Panc1 (cell line): ENCODE measurements at regions not wholly inside any gene's neighbourhood (a gene's known extent, or its start where the extent isn't known, plus 50 kb on each side); places are given as distances from the start of the nearest gene placed in this dataset.

Source experiments
- ATAC-seq: fragments of 200-7000 bp; cut with Tn5 transposase; 2 replicates; pipeline ENCODE4 v1.9.1; 2020; ENCODE audit warnings: mild to moderate bottlenecking, moderate library complexity
- BruUV-seq: library from RNA; stranded (reverse); fragments of 400-500 nt; replicated peaks from 2 replicates; lab custom pipeline; 2021; lab: Mats Ljungman, UMichigan
- CTCF ChIA-PET: fragments of 300-600 bp; sonication (Branson Sonifier 250); formaldehyde crosslinking; loops from one replicate; lab custom pipeline; 2022; ENCODE audit warnings: antibody characterized with exemption; lab: Charles Lee
- POLR2A ChIA-PET: fragments of 300-600 bp; sonication (Branson Sonifier 250); formaldehyde crosslinking; loops from one replicate; lab custom pipeline; 2022; ENCODE audit warnings: antibody characterized with exemption; lab: Charles Lee
- DNase-seq: peaks from one replicate; pipeline ENCODE4 v3.0.0-alpha.2; 2010; ENCODE audit warnings: low read depth, low spot score
- H3K27ac ChIP-seq: 2 replicates; pipeline ENCODE4 v1.5.1; 2011; ENCODE audit warnings: mild to moderate bottlenecking, low read length, inconsistent platforms
- H3K27me3 ChIP-seq: fragments of 200-500 bp; sonication (Bioruptor generic); 2 replicates; pipeline ENCODE4 v1.6.0; 2014; ENCODE audit warnings: low read length, inconsistent platforms; ENCODE audit not compliant: control insufficient read depth, insufficient read depth
- H3K36me3 ChIP-seq: fragments of 200-500 bp; sonication (Bioruptor generic); 2 replicates; pipeline ENCODE4 v1.5.1; 2014; ENCODE audit warnings: inconsistent platforms, mild to moderate bottlenecking, low read length, moderate library complexity; ENCODE audit not compliant: control insufficient read depth, insufficient read depth
- H3K4me1 ChIP-seq: 2 replicates; pipeline ENCODE4 v1.5.1; 2011; ENCODE audit warnings: inconsistent platforms, mild to moderate bottlenecking, low read length, moderate library complexity; ENCODE audit not compliant: control insufficient read depth, insufficient read depth
- H3K4me3 ChIP-seq, 2 experiments: 2 replicates each; pipeline ENCODE4 v1.5.1; 2011 to 2012; ENCODE audit warnings: low read depth in 2 of 2, low read length in 2 of 2, mild to moderate bottlenecking in 2 of 2, inconsistent platforms in 1 of 2, moderate library complexity in 1 of 2
- H3K9me3 ChIP-seq: fragments of 200-500 bp; sonication (Bioruptor generic); 2 replicates; pipeline ENCODE4 v1.5.1; 2014; ENCODE audit warnings: low read depth, mild to moderate bottlenecking, inconsistent platforms, low read length, moderate library complexity; ENCODE audit not compliant: control insufficient read depth, insufficient read depth
- POLR2AphosphoS5 ChIP-seq: IDR thresholded peaks from 2 replicates; pipeline ENCODE4 v1.6.1; 2012; ENCODE audit warnings: mild to moderate bottlenecking, low read depth, low read length, moderate library complexity
- SIN3A ChIP-seq: IDR thresholded peaks from 2 replicates; pipeline ENCODE4 v1.6.1; 2012; ENCODE audit warnings: low read depth, mild to moderate bottlenecking, low read length, moderate library complexity, borderline replicate concordance; ENCODE audit not compliant: insufficient read depth
- TCF7L2 ChIP-seq: IDR thresholded peaks from 2 replicates; pipeline ENCODE4 v1.6.1; 2011; ENCODE audit warnings: mild to moderate bottlenecking, low read depth, low read length, inconsistent platforms
- in situ Hi-C: cut with HindIII; loops from 2 replicates; pipeline ENCODE4 v1.10.0; 2016; ENCODE audit warnings: low sequenced_read_pairs, low pct_unique_long_range_greater_than_20kb
- intact Hi-C: fragments of 100-400 bp; cut with micrococcal nuclease; formaldehyde crosslinking; loops from one replicate; pipeline ENCODE4 v1.10.0; 2022; ENCODE audit not compliant: unreplicated experiment
- TF ChIP-seq, protein P1 (sequence below): fragments of 450-650 bp; IDR thresholded peaks from 2 replicates; pipeline ENCODE4 v1.5.1; 2017; ENCODE audit warnings: mild to moderate bottlenecking
- TF ChIP-seq, protein P2 (sequence below), 2 experiments: IDR thresholded peaks; 2 replicates each; pipeline ENCODE4 v1.6.1; 2011 to 2012; ENCODE audit warnings: low read depth in 2 of 2, control low read depth in 1 of 2, low read length in 1 of 2, mild to moderate bottlenecking in 1 of 2, moderate library complexity in 1 of 2; ENCODE audit not compliant: insufficient read depth in 1 of 2

DNA sequence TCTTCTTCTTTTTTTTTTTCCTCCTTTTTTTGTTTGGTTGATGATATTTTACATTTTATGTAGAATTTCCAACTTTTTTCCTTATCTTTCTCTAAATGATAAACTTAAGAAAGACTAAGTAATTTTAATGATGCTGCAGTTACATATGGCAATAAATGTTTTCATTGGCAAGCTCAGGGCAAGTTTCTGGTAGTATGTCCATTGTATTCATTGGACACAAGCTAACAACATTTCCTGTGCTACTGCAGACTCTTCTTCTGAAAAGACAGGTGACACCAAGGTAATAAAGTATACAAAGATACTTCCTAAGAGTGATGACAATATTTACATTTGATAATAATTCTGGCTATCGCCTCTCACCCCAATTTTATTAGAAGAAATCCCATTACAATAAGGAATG is 219.2 kb upstream of the NFIA start:
- H3K27me3 ChIP-seq: peaks cover 23% of the 10 kb centered on the region
- no peak overlapping the region for H3K27ac ChIP-seq
- DNase-seq (no peak), ATAC-seq (no peak)
- in situ Hi-C loops: no loop called here
- no peaks in the 10 kb centered on the region for H3K4me1 ChIP-seq
- H3K36me3 ChIP-seq: no peaks in the 10 kb centered on the region
- no TSS peak for BruUV-seq
- TF ChIP-seq TCF7L2 (no peak), POLR2AphosphoS5 (no peak), SIN3A (no peak)
- TF ChIP-seq, protein P1, sequence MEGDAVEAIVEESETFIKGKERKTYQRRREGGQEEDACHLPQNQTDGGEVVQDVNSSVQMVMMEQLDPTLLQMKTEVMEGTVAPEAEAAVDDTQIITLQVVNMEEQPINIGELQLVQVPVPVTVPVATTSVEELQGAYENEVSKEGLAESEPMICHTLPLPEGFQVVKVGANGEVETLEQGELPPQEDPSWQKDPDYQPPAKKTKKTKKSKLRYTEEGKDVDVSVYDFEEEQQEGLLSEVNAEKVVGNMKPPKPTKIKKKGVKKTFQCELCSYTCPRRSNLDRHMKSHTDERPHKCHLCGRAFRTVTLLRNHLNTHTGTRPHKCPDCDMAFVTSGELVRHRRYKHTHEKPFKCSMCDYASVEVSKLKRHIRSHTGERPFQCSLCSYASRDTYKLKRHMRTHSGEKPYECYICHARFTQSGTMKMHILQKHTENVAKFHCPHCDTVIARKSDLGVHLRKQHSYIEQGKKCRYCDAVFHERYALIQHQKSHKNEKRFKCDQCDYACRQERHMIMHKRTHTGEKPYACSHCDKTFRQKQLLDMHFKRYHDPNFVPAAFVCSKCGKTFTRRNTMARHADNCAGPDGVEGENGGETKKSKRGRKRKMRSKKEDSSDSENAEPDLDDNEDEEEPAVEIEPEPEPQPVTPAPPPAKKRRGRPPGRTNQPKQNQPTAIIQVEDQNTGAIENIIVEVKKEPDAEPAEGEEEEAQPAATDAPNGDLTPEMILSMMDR: no peak
- TF ChIP-seq, protein P2, sequence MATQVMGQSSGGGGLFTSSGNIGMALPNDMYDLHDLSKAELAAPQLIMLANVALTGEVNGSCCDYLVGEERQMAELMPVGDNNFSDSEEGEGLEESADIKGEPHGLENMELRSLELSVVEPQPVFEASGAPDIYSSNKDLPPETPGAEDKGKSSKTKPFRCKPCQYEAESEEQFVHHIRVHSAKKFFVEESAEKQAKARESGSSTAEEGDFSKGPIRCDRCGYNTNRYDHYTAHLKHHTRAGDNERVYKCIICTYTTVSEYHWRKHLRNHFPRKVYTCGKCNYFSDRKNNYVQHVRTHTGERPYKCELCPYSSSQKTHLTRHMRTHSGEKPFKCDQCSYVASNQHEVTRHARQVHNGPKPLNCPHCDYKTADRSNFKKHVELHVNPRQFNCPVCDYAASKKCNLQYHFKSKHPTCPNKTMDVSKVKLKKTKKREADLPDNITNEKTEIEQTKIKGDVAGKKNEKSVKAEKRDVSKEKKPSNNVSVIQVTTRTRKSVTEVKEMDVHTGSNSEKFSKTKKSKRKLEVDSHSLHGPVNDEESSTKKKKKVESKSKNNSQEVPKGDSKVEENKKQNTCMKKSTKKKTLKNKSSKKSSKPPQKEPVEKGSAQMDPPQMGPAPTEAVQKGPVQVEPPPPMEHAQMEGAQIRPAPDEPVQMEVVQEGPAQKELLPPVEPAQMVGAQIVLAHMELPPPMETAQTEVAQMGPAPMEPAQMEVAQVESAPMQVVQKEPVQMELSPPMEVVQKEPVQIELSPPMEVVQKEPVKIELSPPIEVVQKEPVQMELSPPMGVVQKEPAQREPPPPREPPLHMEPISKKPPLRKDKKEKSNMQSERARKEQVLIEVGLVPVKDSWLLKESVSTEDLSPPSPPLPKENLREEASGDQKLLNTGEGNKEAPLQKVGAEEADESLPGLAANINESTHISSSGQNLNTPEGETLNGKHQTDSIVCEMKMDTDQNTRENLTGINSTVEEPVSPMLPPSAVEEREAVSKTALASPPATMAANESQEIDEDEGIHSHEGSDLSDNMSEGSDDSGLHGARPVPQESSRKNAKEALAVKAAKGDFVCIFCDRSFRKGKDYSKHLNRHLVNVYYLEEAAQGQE (IDR thresholded peaks at IDR 0.05; ENCODE audit: insufficient read depth in 1 of 2, low read depth in 2 of 2, low read length in 1 of 2): no peak
- H3K9me3 ChIP-seq: no peaks in the 10 kb centered on the region
- POLR2A ChIA-PET: no interaction called here
- H3K4me3 ChIP-seq: no peak overlapping the region
- CTCF ChIA-PET: no interaction called here
- intact Hi-C loops: no loop called here

DNA sequence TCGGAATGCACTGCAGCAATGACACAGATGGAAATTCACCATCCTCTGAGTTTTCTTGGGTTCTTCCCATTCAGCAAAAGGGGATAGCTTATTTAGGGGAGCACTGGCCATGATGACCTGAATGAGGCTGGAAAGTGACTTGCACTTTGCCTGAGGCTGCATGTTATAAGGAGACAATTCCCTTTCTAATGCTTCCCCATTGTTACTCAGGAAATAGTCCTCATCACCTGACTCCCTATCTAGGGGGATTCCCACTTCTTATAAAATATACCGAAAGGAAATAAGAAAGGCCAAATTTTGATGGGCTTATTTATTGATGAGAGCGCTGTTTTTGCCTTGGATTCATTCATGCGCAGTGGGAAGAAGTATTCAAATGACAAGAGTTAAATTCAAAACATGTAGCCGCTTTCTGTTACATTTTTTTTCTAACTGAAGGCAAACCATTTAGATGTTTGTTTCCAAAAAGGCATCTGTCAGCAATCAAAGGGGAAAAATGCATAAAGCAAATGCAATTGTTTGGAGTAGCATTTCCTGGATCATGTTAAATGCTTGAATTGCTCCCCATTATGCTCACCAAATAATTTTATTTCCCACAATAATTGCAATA is 220.3 kb upstream of the NFIA start:
- intact Hi-C loops (no loop called here), in situ Hi-C loops (no loop called here)
- POLR2A ChIA-PET: no interaction called here
- no peak overlapping the region for H3K4me3 ChIP-seq
- no peak for TF ChIP-seq TCF7L2
- TF ChIP-seq, protein P2 (IDR thresholded peaks at IDR 0.05; ENCODE audit: insufficient read depth in 1 of 2, low read depth in 2 of 2, low read length in 1 of 2): no peak
- no peak for TF ChIP-seq SIN3A
- no peak for TF ChIP-seq POLR2AphosphoS5
- TF ChIP-seq, protein P1: no peak
- BruUV-seq: no TSS peak
- DNase-seq: no peak
- CTCF ChIA-PET: no interaction called here
- H3K9me3 ChIP-seq: no peaks in the 10 kb centered on the region
- H3K4me1 ChIP-seq: no peaks in the 10 kb centered on the region
- H3K27ac ChIP-seq: no peak overlapping the region
- no peaks in the 10 kb centered on the region for H3K36me3 ChIP-seq
- peaks cover 21% of the 10 kb centered on the region for H3K27me3 ChIP-seq
- no peak for ATAC-seq
